ENCODE measurements at regions not wholly inside any gene's neighbourhood (a gene's known extent, or its start where the extent isn't known, plus 50 kb on each side); places are given as distances from the start of the nearest gene placed in this dataset.

DNA sequence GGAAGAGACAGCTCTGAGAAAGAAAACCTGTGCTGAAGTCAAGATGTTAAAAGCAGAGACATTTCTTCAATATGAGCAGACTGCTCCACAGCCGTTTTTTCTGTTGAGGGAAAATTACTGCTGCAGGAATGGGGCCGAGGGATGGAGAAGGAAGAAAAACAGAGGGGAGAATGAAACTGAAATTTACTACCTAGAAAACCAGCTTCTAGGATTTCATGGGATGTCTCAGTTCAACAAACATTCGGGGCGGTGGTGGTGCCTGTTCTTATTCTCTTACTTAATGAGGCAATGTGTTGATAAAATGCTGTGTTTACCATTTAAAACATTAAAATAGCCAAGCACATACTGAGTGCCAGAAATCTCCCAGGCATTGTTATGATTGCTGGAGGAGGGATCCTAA is 557.1 kb upstream of the MEX3C start:
- Histone ChIP-seq H3K27ac (no peak overlapping the region), H3K9me3 (no peaks in the 10 kb centered on the region), H3K4me3 (no peak overlapping the region), H3K4me2 (no peak overlapping the region), H3K4me1 (no peaks in the 10 kb centered on the region)
- no peak for DNase-seq (ENCODE audit: low read depth in 1 of 2, low spot score in 1 of 2)
- TF ChIP-seq JUNB (IDR thresholded peaks at IDR 0.05) = no peak
- TF ChIP-seq ZNF302 (CRISPR knock-in tag; IDR thresholded peaks at IDR 0.05) = no peak
- no peak for TF ChIP-seq HOXA7 (CRISPR knock-in tag; IDR thresholded peaks at IDR 0.05)
- TF ChIP-seq ZC3H11A (IDR thresholded peaks at IDR 0.05) = no peak
- TF ChIP-seq ZSCAN20 (CRISPR knock-in tag; IDR thresholded peaks at IDR 0.05) = no peak
- TF ChIP-seq GATA3 (IDR thresholded peaks at IDR 0.05; ENCODE audit: borderline replicate concordance) = no peak
- FAIRE-seq = no peak
- ChIA-PET CTCF (no interaction called here), POLR2A (no interaction called here)
- no peak for ATAC-seq
- WGBS (ENCODE audit: missing lambda C conversion rate) = 38% methylated on average over 4 of the region's 4 CpGs

DNA sequence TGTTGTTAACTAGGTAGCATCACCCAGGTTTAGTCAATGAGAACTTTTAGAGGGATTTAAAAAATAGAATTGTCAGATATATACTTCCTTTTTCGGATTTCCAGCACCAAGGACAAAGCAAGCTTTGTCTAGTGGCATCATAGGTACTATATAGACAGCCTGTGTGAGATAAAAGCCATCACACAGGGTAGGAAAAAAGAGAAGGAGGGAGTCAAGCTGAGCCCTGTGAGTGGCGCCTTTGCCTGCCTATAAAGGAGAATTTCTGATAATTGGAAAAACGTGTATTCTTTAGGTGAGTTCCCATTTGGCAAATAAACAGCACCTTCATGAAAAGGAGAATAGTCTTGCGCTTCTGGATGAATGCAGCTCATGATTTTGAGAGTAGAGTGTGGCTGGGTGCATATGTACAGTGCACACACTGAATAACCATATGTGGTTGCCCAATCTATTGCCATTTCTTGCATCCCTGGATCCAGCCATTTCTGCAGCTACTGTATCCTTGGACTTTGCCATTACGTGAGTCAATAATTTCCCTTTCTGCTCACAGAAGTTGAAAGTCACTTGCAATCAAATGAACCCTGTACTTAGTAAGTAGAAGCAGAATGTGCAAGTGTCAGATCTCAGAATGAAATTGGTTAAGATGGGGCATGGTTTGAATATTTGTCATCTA is 559.9 kb upstream of the MEX3C start:
- DNase-seq (ENCODE audit: low read depth in 1 of 2, low spot score in 1 of 2) (no peak), FAIRE-seq (no peak), ATAC-seq (no peak)
- no peak overlapping the region for H3K27ac ChIP-seq
- H3K4me2 ChIP-seq = no peak overlapping the region
- 3% methylated on average over 5 of the region's 5 CpGs for WGBS (ENCODE audit: missing lambda C conversion rate)
- no peaks in the 10 kb centered on the region for H3K9me3 ChIP-seq
- CTCF ChIA-PET = no interaction called here
- TF ChIP-seq RAD21 (conservative IDR thresholded peaks at IDR 0.05 in 1 of 2, IDR thresholded peaks at IDR 0.05 in 1 of 2) (no peak), SREBF2 (IDR thresholded peaks at IDR 0.05) (no peak), CHD4 (IDR thresholded peaks at IDR 0.05; ENCODE audit: borderline replicate concordance) (no peak), ZFP36 (IDR thresholded peaks at IDR 0.05; ENCODE audit: borderline replicate concordance, partially characterized antibody) (no peak), HOXB5 (CRISPR knock-in tag; IDR thresholded peaks at IDR 0.05) (no peak), CEBPB (IDR thresholded peaks at IDR 0.05) (no peak), HOXA7 (CRISPR knock-in tag; IDR thresholded peaks at IDR 0.05) (no peak), MAZ (IDR thresholded peaks at IDR 0.05; ENCODE audit: borderline replicate concordance, low read depth, low read length) (no peak), HDAC2 (IDR thresholded peaks at IDR 0.05) (no peak), CBX2 (IDR thresholded peaks at IDR 0.05; ENCODE audit: borderline replicate concordance, low read depth) (no peak)
- TF ChIP-seq, protein P1, sequence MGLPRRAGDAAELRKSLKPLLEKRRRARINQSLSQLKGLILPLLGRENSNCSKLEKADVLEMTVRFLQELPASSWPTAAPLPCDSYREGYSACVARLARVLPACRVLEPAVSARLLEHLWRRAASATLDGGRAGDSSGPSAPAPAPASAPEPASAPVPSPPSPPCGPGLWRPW (IDR thresholded peaks at IDR 0.05) = no peak
- TF ChIP-seq, protein P2, sequence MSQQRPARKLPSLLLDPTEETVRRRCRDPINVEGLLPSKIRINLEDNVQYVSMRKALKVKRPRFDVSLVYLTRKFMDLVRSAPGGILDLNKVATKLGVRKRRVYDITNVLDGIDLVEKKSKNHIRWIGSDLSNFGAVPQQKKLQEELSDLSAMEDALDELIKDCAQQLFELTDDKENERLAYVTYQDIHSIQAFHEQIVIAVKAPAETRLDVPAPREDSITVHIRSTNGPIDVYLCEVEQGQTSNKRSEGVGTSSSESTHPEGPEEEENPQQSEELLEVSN (IDR thresholded peaks at IDR 0.05; ENCODE audit: borderline replicate concordance, low read depth) = no peak
- no peak overlapping the region for H3K4me3 ChIP-seq
- no peaks in the 10 kb centered on the region for H3K4me1 ChIP-seq
- POLR2A ChIA-PET = no interaction called here

DNA sequence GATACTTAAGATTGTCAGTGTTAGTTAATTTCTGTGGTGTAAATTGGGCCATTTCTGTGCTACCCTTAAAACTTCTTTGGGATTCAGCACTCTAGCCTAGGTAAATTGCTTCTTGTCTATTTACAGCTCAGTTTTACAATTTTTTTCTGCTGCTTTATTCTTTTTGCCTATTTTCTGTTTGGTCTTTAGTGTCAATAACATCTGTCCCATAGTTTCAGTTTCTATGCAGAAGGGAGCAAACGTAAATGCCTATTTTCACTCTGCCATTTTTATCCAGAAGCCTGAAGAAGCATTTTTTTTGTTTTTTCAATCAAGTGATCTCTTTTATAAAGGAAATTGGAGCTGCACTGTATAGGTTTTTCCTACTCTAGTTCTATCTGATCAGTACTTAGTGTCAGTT is 564.9 kb upstream of the MEX3C start:
- H3K27ac ChIP-seq = no peak overlapping the region
- ChIA-PET POLR2A (no interaction called here), CTCF (no interaction called here)
- TF ChIP-seq, protein P3, sequence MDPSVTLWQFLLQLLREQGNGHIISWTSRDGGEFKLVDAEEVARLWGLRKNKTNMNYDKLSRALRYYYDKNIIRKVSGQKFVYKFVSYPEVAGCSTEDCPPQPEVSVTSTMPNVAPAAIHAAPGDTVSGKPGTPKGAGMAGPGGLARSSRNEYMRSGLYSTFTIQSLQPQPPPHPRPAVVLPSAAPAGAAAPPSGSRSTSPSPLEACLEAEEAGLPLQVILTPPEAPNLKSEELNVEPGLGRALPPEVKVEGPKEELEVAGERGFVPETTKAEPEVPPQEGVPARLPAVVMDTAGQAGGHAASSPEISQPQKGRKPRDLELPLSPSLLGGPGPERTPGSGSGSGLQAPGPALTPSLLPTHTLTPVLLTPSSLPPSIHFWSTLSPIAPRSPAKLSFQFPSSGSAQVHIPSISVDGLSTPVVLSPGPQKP (IDR thresholded peaks at IDR 0.05; ENCODE audit: low read depth, low read length) = no peak
- no peak for TF ChIP-seq HEYL (CRISPR knock-in tag; IDR thresholded peaks at IDR 0.05)
- TF ChIP-seq MAFK (IDR thresholded peaks at IDR 0.05; ENCODE audit: partially characterized antibody) = no peak
- no peak for TF ChIP-seq NR3C1 (IDR thresholded peaks at IDR 0.05)
- TF ChIP-seq KDM1A (IDR thresholded peaks at IDR 0.05; ENCODE audit: low read depth) = no peak
- no peak for TF ChIP-seq ZFP36 (IDR thresholded peaks at IDR 0.05; ENCODE audit: borderline replicate concordance, partially characterized antibody)
- no peak for TF ChIP-seq PHF8 (IDR thresholded peaks at IDR 0.05; ENCODE audit: borderline replicate concordance, low read depth)
- TF ChIP-seq POLR2AphosphoS2 (conservative IDR thresholded peaks at IDR 0.05; ENCODE audit: low read length) = no peak
- TF ChIP-seq, protein P4, sequence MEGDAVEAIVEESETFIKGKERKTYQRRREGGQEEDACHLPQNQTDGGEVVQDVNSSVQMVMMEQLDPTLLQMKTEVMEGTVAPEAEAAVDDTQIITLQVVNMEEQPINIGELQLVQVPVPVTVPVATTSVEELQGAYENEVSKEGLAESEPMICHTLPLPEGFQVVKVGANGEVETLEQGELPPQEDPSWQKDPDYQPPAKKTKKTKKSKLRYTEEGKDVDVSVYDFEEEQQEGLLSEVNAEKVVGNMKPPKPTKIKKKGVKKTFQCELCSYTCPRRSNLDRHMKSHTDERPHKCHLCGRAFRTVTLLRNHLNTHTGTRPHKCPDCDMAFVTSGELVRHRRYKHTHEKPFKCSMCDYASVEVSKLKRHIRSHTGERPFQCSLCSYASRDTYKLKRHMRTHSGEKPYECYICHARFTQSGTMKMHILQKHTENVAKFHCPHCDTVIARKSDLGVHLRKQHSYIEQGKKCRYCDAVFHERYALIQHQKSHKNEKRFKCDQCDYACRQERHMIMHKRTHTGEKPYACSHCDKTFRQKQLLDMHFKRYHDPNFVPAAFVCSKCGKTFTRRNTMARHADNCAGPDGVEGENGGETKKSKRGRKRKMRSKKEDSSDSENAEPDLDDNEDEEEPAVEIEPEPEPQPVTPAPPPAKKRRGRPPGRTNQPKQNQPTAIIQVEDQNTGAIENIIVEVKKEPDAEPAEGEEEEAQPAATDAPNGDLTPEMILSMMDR (IDR thresholded peaks at IDR 0.05) = no peak
- TF ChIP-seq POLR2A (IDR thresholded peaks at IDR 0.05; ENCODE audit: low read length) = no peak
- TF ChIP-seq JUN (IDR thresholded peaks at IDR 0.05) = no peak
- TF ChIP-seq EHF (CRISPR knock-in tag; IDR thresholded peaks at IDR 0.05) = no peak
- no peak for TF ChIP-seq HDAC2 (IDR thresholded peaks at IDR 0.05)
- TF ChIP-seq CBX2 (IDR thresholded peaks at IDR 0.05; ENCODE audit: borderline replicate concordance, low read depth) = no peak
- no peak for TF ChIP-seq EP300 (IDR thresholded peaks at IDR 0.05)
- ATAC-seq (no peak), DNase-seq (ENCODE audit: low read depth in 1 of 2, low spot score in 1 of 2) (no peak), FAIRE-seq (no peak)
- no peak overlapping the region for H3K4me2 ChIP-seq
- no peaks in the 10 kb centered on the region for H3K9me3 ChIP-seq
- H3K4me1 ChIP-seq = no peaks in the 10 kb centered on the region
- no peak overlapping the region for H3K4me3 ChIP-seq
- 0% methylated on average over 1 of the region's 1 CpG for WGBS (ENCODE audit: missing lambda C conversion rate)

Data from A549 (cell line).